ENCODE measurements at regions not wholly inside any gene's neighbourhood (a gene's known extent, or its start where the extent isn't known, plus 50 kb on each side); places are given as distances from the start of the nearest gene placed in this dataset.
"Not testable (repeated sequence)": the region's sequence is repeated elsewhere in the genome, so short reads cannot be mapped to it uniquely, and the experiment has no call there.

GRCh38 chr6:170063851-170064602 is 226.9 kb downstream of the DLL1 start:
- peaks cover 13% of the 10 kb centered on the region for H3K27me3 Mint-ChIP-seq
- no peaks in the 10 kb centered on the region for H3K9me3 Mint-ChIP-seq
- no peaks in the 10 kb centered on the region for H3K4me1 Mint-ChIP-seq
- no peak overlapping the region for H3K27ac Mint-ChIP-seq (ENCODE audit: low read depth)
- no peak overlapping the region for H3K4me3 Mint-ChIP-seq
- DNase-seq (ENCODE audit: low spot score in 2 of 2) (no peak), ATAC-seq (replicated peaks; ENCODE audit: extremely low read depth, poor library complexity, severe bottlenecking) (no peak)
- H3K36me3 Mint-ChIP-seq (ENCODE audit: insufficient read depth): no peaks in the 10 kb centered on the region

- Mint-ChIP-seq H3K27ac (ENCODE audit: low read depth) (no peak overlapping the region), H3K4me1 (no peaks in the 10 kb centered on the region), H3K36me3 (ENCODE audit: insufficient read depth) (no peaks in the 10 kb centered on the region), H3K4me3 (no peak overlapping the region), H3K9me3 (no peaks in the 10 kb centered on the region), H3K27me3 (peaks cover 14% of the 10 kb centered on the region)
- no peak for DNase-seq (ENCODE audit: low spot score in 2 of 2)
- ATAC-seq (replicated peaks; ENCODE audit: extremely low read depth, poor library complexity, severe bottlenecking): no peak
These were observed 227.4 kb downstream of the DLL1 start for GRCh38 chr6:170063431-170063830.

- DNase-seq (ENCODE audit: low spot score in 2 of 2) (no peak), ATAC-seq (replicated peaks; ENCODE audit: extremely low read depth, poor library complexity, severe bottlenecking) (no peak)
- Mint-ChIP-seq H3K27ac (ENCODE audit: low read depth) (no peak overlapping the region), H3K36me3 (ENCODE audit: insufficient read depth) (no peaks in the 10 kb centered on the region), H3K4me1 (peaks cover 3% of the 10 kb centered on the region), H3K27me3 (peaks cover 19% of the 10 kb centered on the region), H3K9me3 (no peaks in the 10 kb centered on the region), H3K4me3 (no peak overlapping the region)
These were observed 228.0 kb downstream of the DLL1 start for GRCh38 chr6:170062915-170063241.

- Mint-ChIP-seq H3K27me3 (peaks cover 17% of the 10 kb centered on the region), H3K36me3 (ENCODE audit: insufficient read depth) (no peaks in the 10 kb centered on the region), H3K9me3 (no peaks in the 10 kb centered on the region), H3K27ac (ENCODE audit: low read depth) (no peak overlapping the region), H3K4me3 (no peak overlapping the region), H3K4me1 (peaks cover 6% of the 10 kb centered on the region)
- ATAC-seq (replicated peaks; ENCODE audit: extremely low read depth, poor library complexity, severe bottlenecking) (no peak), DNase-seq (ENCODE audit: low spot score in 2 of 2) (no peak)
These were observed 228.5 kb downstream of the DLL1 start for GRCh38 chr6:170062209-170062914.

DNA sequence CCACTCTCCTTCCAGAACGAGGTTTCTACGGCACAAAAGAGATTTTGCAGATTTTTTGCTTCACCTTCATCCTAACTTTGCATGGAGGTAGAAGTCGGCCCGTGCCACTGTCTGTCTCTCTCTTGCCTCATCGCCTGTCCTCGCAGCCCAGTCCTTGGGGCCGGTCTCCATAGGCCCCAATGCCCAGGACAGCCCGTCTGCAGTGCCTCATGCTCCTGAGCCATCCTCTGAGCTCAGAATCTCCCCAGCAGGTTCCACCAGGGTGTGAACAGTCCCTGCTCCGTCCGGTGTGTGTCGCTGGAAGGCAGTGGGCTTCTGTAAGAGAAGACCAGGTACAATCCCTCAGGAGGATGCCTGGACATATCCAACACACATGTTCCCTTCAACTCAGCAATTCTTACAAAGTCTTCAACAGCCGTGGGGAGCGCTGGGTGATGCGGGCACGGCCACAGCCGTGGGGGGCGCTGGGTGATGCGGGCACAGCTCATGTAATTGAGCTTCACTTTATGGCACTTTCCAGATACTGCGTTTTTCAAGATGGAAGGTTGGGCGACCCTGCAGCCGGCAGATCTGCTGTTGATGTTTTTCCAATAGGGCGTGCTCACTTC is 231.9 kb downstream of the DLL1 start:
- Mint-ChIP-seq H3K4me3 (no peak overlapping the region), H3K27ac (ENCODE audit: low read depth) (no peak overlapping the region), H3K27me3 (peaks cover 8% of the 10 kb centered on the region), H3K36me3 (ENCODE audit: insufficient read depth) (no peaks in the 10 kb centered on the region), H3K9me3 (no peaks in the 10 kb centered on the region), H3K4me1 (peaks cover 6% of the 10 kb centered on the region)
- ATAC-seq (replicated peaks; ENCODE audit: extremely low read depth, poor library complexity, severe bottlenecking) (no peak), DNase-seq (ENCODE audit: low spot score in 2 of 2) (no peak)

DNA sequence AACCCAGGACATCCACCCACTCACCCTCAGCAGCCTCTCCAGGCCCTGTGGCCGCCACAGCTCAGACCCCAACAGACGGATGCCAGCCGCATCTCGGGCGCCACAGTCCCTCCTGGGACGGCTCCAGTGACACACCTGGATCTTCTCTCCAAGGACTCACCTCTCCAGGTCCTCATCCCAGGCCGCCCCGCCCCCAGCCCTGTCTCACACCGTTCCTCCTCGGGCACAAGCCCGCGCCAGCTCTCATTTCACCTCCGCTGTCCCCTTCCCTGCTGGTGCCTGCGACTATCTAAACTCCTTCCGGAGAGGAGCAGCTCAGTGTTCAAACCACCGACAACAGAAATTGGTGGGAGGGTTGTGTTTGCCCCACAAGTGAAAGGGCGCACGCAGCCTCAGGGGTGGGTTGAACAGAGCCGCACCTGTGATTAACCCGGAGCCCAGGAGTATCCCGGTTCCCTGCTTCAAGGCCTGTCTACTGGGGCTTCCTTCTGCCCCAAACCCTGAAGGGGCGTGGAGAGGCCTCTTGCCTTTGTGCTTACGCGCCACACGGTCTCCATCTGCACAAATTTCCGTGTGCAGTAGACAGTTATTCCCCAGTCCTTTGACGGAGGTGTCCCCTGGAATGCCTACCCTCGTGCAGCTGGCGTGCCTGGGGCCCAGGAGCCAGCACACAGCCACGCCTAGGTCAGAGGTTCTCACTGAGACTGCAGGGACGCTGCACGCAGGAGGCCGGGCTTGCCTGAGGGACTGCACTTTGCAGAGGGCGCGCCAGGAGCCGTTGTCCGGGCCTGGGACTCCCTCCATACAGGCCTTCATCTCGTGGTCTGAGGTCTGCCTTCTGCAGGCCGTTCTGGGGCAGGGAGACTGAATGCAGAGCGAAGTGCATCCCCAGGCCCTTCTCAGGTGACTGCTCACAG is 232.7 kb downstream of the DLL1 start:
- ATAC-seq (replicated peaks; ENCODE audit: extremely low read depth, poor library complexity, severe bottlenecking): no peak
- peaks cover 6% of the 10 kb centered on the region for H3K4me1 Mint-ChIP-seq
- peaks cover 8% of the 10 kb centered on the region for H3K27me3 Mint-ChIP-seq
- H3K27ac Mint-ChIP-seq (ENCODE audit: low read depth): no peak overlapping the region
- no peaks in the 10 kb centered on the region for H3K36me3 Mint-ChIP-seq (ENCODE audit: insufficient read depth)
- H3K9me3 Mint-ChIP-seq: no peaks in the 10 kb centered on the region
- no peak overlapping the region for H3K4me3 Mint-ChIP-seq
- no peak for DNase-seq (ENCODE audit: low spot score in 2 of 2)

DNA sequence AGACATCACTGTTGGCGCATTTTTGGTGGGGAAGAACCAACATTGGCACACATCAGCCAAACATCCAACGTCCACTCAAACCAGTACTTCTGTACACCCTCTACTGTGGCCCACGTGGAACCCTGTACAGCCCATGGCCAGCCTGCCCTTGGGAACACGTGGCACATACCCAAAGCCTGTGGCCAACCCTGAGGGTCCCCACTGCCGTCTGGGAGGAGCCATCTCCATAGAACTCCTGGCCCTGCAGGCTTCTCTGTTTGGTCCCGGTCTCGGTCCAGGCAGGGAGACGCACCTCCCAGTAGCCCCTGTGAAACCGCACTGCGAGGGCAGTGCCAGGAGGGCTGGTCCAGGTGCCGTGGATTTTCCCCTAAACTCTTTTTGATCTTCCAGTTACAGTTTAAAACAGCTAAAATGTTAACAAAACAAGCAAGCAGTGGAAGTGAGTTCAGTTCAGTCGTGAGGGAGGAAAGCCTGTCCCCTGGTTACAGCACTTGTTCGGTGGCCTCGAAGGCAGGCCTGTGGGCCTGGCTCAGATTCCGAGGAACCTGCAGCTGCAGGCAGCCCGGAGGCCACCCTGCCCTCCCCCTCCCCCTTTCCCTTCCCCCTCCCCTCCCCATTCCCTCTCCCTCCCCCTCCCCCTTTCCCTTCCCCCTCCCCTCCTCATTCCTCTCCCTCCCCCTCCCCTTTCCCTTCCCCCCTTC is 233.7 kb downstream of the DLL1 start:
- Mint-ChIP-seq H3K27me3 (peaks cover 8% of the 10 kb centered on the region), H3K4me3 (no peak overlapping the region), H3K9me3 (no peaks in the 10 kb centered on the region), H3K27ac (ENCODE audit: low read depth) (no peak overlapping the region), H3K4me1 (peaks cover 6% of the 10 kb centered on the region), H3K36me3 (ENCODE audit: insufficient read depth) (no peaks in the 10 kb centered on the region)
- DNase-seq (ENCODE audit: low spot score in 2 of 2) (no peak), ATAC-seq (replicated peaks; ENCODE audit: extremely low read depth, poor library complexity, severe bottlenecking) (no peak)

DNA sequence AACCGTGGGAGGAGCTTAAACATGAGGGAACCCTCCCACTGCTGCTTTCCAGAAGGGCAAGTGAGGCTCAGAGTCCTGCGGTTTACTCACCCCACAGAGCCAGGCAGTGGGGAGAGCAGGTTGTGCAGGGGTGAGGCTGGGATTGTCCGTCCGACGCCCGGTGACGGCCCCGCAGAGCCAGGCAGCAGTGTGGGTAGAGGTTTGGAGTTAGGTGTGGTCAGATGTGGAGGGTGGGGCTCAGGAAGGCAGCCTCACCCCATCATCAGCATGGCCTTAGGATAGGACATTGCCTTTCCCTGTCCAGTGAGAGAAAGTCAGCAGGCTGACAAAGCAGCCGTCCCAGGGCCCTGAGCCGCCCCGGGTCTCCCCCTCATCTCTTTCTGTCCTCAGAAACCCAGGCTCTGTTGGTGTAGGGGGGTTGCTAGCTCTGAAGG is 234.6 kb downstream of the DLL1 start:
- no peak overlapping the region for H3K4me3 Mint-ChIP-seq
- H3K27ac Mint-ChIP-seq (ENCODE audit: low read depth): no peak overlapping the region
- DNase-seq (ENCODE audit: low spot score in 2 of 2) (no peak), ATAC-seq (replicated peaks; ENCODE audit: extremely low read depth, poor library complexity, severe bottlenecking) (no peak)
- H3K27me3 Mint-ChIP-seq: peaks cover 8% of the 10 kb centered on the region
- peaks cover 6% of the 10 kb centered on the region for H3K4me1 Mint-ChIP-seq
- H3K9me3 Mint-ChIP-seq: no peaks in the 10 kb centered on the region
- H3K36me3 Mint-ChIP-seq (ENCODE audit: insufficient read depth): no peaks in the 10 kb centered on the region

GRCh38 chr6:170055797-170056196 is 235.1 kb downstream of the DLL1 start:
- H3K36me3 Mint-ChIP-seq (ENCODE audit: insufficient read depth); H3K27ac Mint-ChIP-seq (ENCODE audit: low read depth); H3K4me3 Mint-ChIP-seq; H3K4me1 Mint-ChIP-seq; ATAC-seq (replicated peaks; ENCODE audit: extremely low read depth, poor library complexity, severe bottlenecking); H3K27me3 Mint-ChIP-seq; H3K9me3 Mint-ChIP-seq; DNase-seq (ENCODE audit: low spot score in 2 of 2): not testable (repeated sequence)

- H3K4me3 Mint-ChIP-seq: no peak overlapping the region
- no peak overlapping the region for H3K27ac Mint-ChIP-seq (ENCODE audit: low read depth)
- DNase-seq (ENCODE audit: low spot score in 2 of 2): no peak
- H3K27me3 Mint-ChIP-seq: peaks cover 8% of the 10 kb centered on the region
- ATAC-seq (replicated peaks; ENCODE audit: extremely low read depth, poor library complexity, severe bottlenecking): no peak
- H3K4me1 Mint-ChIP-seq: peaks cover 11% of the 10 kb centered on the region
- no peaks in the 10 kb centered on the region for H3K9me3 Mint-ChIP-seq
- H3K36me3 Mint-ChIP-seq (ENCODE audit: insufficient read depth): no peaks in the 10 kb centered on the region
These were observed 236.8 kb downstream of the DLL1 start for GRCh38 chr6:170053966-170054661.

GRCh38 chr6:170052991-170053821 is 237.7 kb downstream of the DLL1 start:
- no peaks in the 10 kb centered on the region for H3K9me3 Mint-ChIP-seq
- H3K4me3 Mint-ChIP-seq: no peak overlapping the region
- no peak for ATAC-seq (replicated peaks; ENCODE audit: extremely low read depth, poor library complexity, severe bottlenecking)
- H3K36me3 Mint-ChIP-seq (ENCODE audit: insufficient read depth): no peaks in the 10 kb centered on the region
- peaks cover 5% of the 10 kb centered on the region for H3K27me3 Mint-ChIP-seq
- no peak overlapping the region for H3K27ac Mint-ChIP-seq (ENCODE audit: low read depth)
- DNase-seq (ENCODE audit: low spot score in 2 of 2): no peak
- peaks cover 12% of the 10 kb centered on the region for H3K4me1 Mint-ChIP-seq
